Breast epithelium (tissue), 3 donors: ENCODE measurements at regions not wholly inside any gene's neighbourhood (a gene's known extent, or its start where the extent isn't known, plus 50 kb on each side); places are given as distances from the start of the nearest gene placed in this dataset.

Experiments used
- POLR2AphosphoS5 ChIP-seq, 3 donors: sonication (generic); formaldehyde crosslinking; IDR thresholded peaks; one replicate each; pipeline ENCODE4 v1.6.1; 2017; ENCODE audit warnings: antibody characterized with exemption in 3 of 3
- TF ChIP-seq, protein P1 (sequence below), 3 donors: fragments of 450-650 bp; IDR thresholded peaks; one replicate each; pipeline ENCODE4 v1.5.1; 2016 to 2017; ENCODE audit warnings: antibody characterized with exemption in 3 of 3, mild to moderate bottlenecking in 3 of 3, moderate library complexity in 3 of 3

DNA sequence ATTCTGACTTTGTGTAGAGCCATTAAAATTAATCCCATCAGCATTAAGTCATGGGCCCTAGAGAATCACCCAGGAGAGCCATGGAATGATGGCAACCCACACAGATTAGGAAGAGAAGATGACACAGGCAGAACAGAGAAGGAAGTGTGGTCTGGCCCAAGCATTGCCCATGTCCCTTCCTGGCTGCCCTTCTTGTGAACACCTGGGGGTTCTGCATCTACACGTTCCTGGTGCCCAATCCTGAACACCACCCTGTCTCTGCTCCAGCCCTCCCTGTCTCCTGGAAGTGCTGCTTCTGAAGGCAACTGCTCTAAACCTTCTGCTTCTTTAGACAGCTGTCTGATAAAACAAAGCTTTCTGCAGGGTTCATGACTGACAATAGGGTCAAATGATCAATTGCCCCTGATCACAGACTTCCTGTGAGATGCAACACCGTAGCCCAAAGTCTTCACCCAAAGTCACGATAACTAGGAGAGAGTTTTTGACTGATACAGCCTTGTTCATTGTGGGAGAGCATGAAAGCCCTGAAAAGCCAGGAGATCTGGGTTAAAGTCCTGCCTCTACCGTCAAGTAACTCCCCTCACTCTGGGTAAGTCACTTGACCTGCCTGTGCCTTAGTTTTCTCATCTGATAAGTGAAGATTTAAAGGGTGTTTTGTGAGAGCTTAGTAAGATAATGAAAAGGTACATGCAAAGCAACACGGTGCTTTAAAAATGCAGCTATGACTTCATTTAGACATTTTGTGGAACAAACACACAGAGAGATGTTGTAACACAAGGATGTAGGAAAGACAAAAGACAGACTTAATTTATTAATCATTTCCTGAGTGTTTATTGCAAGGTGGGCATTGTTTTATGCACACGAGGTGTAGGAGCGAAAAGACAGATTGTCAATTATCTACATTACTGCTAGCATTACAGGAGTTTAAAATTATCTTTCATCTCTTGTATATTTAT, 291.2 kb upstream of the STXBP5 start:
- TF ChIP-seq, protein P1, sequence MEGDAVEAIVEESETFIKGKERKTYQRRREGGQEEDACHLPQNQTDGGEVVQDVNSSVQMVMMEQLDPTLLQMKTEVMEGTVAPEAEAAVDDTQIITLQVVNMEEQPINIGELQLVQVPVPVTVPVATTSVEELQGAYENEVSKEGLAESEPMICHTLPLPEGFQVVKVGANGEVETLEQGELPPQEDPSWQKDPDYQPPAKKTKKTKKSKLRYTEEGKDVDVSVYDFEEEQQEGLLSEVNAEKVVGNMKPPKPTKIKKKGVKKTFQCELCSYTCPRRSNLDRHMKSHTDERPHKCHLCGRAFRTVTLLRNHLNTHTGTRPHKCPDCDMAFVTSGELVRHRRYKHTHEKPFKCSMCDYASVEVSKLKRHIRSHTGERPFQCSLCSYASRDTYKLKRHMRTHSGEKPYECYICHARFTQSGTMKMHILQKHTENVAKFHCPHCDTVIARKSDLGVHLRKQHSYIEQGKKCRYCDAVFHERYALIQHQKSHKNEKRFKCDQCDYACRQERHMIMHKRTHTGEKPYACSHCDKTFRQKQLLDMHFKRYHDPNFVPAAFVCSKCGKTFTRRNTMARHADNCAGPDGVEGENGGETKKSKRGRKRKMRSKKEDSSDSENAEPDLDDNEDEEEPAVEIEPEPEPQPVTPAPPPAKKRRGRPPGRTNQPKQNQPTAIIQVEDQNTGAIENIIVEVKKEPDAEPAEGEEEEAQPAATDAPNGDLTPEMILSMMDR (IDR thresholded peaks at IDR 0.05) = no peak
- TF ChIP-seq POLR2AphosphoS5 (IDR thresholded peaks at IDR 0.05) = no peak
